ENCODE measurements at regions not wholly inside any gene's neighbourhood (a gene's known extent, or its start where the extent isn't known, plus 50 kb on each side); places are given as distances from the start of the nearest gene placed in this dataset.

GRCh38 chr3:118466795-118467330, 567.8 kb downstream of the IGSF11 start:
- ATAC-seq (ENCODE audit: insufficient read depth, low FRiP score) (no peak), DNase-seq (no peak)
- TF ChIP-seq, protein P1, sequence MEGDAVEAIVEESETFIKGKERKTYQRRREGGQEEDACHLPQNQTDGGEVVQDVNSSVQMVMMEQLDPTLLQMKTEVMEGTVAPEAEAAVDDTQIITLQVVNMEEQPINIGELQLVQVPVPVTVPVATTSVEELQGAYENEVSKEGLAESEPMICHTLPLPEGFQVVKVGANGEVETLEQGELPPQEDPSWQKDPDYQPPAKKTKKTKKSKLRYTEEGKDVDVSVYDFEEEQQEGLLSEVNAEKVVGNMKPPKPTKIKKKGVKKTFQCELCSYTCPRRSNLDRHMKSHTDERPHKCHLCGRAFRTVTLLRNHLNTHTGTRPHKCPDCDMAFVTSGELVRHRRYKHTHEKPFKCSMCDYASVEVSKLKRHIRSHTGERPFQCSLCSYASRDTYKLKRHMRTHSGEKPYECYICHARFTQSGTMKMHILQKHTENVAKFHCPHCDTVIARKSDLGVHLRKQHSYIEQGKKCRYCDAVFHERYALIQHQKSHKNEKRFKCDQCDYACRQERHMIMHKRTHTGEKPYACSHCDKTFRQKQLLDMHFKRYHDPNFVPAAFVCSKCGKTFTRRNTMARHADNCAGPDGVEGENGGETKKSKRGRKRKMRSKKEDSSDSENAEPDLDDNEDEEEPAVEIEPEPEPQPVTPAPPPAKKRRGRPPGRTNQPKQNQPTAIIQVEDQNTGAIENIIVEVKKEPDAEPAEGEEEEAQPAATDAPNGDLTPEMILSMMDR (IDR thresholded peaks at IDR 0.05; ENCODE audit: control extremely low read depth, extremely low read depth): no peak
- Histone ChIP-seq H3K4me3 (no peak overlapping the region), H3K4me1 (ENCODE audit: control insufficient read depth in 5 of 5, insufficient read depth in 5 of 5, low read length in 5 of 5) (no peaks in the 10 kb centered on the region), H3K27ac (ENCODE audit: low read depth in 1 of 2, low read length in 1 of 2) (no peak overlapping the region), H3K9me3 (ENCODE audit: control insufficient read depth in 4 of 4, insufficient read depth in 3 of 4, low read length in 3 of 4) (peaks cover 0 to 2% (median 0%) of the 10 kb centered on the region in 4 donors), H3K9ac (ENCODE audit: insufficient read depth in 1 of 2, low read length in 2 of 2) (no peak overlapping the region), H3K27me3 (ENCODE audit: control insufficient read depth in 3 of 3, insufficient read depth in 3 of 3, low read length in 2 of 3) (no peaks in the 10 kb centered on the region), H3K36me3 (ENCODE audit: control insufficient read depth in 4 of 4, insufficient read depth in 4 of 4, low read length in 4 of 4) (no peaks in the 10 kb centered on the region)
- WGBS, 2 donors: 79 to 90% methylated on average over 2 of the region's 2 CpGs

- TF ChIP-seq, protein P1 (IDR thresholded peaks at IDR 0.05; ENCODE audit: control extremely low read depth, extremely low read depth): no peak
- peaks cover 0 to 2% (median 0%) of the 10 kb centered on the region in 4 donors for H3K9me3 ChIP-seq (ENCODE audit: control insufficient read depth in 4 of 4, insufficient read depth in 3 of 4, low read length in 3 of 4)
- H3K36me3 ChIP-seq (ENCODE audit: control insufficient read depth in 4 of 4, insufficient read depth in 4 of 4, low read length in 4 of 4): no peaks in the 10 kb centered on the region
- H3K4me1 ChIP-seq (ENCODE audit: control insufficient read depth in 5 of 5, insufficient read depth in 5 of 5, low read length in 5 of 5): no peaks in the 10 kb centered on the region
- H3K4me3 ChIP-seq: no peak overlapping the region
- no peaks in the 10 kb centered on the region for H3K27me3 ChIP-seq (ENCODE audit: control insufficient read depth in 3 of 3, insufficient read depth in 3 of 3, low read length in 2 of 3)
- no peak for DNase-seq
- H3K9ac ChIP-seq (ENCODE audit: insufficient read depth in 1 of 2, low read length in 2 of 2): no peak overlapping the region
- no peak overlapping the region for H3K27ac ChIP-seq (ENCODE audit: low read depth in 1 of 2, low read length in 1 of 2)
- no peak for ATAC-seq (ENCODE audit: insufficient read depth, low FRiP score)
These were observed 565.8 kb downstream of the IGSF11 start for GRCh38 chr3:118468801-118469200.

DNA sequence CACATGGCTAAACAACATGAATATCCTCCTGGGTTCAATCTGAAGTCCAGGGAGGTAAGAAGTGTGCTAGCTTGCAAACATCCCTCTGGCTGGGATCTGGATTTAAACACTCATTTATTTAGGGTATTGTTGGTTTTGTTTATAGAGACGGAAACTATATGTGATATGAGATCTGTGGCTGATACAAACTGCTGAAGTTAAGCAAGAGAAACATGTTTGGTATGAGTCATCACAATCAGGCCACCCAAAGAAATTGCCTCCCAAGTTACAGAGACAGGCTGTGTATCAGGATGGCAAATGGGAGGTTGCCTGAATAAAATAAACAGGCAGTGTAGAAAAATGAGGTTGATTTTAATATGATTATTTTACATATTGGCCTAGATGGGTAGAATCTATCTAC, 562.1 kb downstream of the IGSF11 start:
- peak in 2 of 3 donors; percentile 49 to 71 for DNase-seq
- no peaks in the 10 kb centered on the region for H3K27me3 ChIP-seq (ENCODE audit: control insufficient read depth in 3 of 3, insufficient read depth in 3 of 3, low read length in 2 of 3)
- no peaks in the 10 kb centered on the region for H3K4me1 ChIP-seq (ENCODE audit: control insufficient read depth in 5 of 5, insufficient read depth in 5 of 5, low read length in 5 of 5)
- no peak overlapping the region for H3K9ac ChIP-seq (ENCODE audit: insufficient read depth in 1 of 2, low read length in 2 of 2)
- no peak for ATAC-seq (ENCODE audit: insufficient read depth, low FRiP score)
- H3K36me3 ChIP-seq (ENCODE audit: control insufficient read depth in 4 of 4, insufficient read depth in 4 of 4, low read length in 4 of 4): no peaks in the 10 kb centered on the region
- TF ChIP-seq, protein P1 (IDR thresholded peaks at IDR 0.05; ENCODE audit: control extremely low read depth, extremely low read depth): no peak
- H3K4me3 ChIP-seq: no peak overlapping the region
- H3K27ac ChIP-seq (ENCODE audit: low read depth in 1 of 2, low read length in 1 of 2): no peak overlapping the region
- no peaks in the 10 kb centered on the region for H3K9me3 ChIP-seq (ENCODE audit: control insufficient read depth in 4 of 4, insufficient read depth in 3 of 4, low read length in 3 of 4)
- WGBS, 2 donors: 66 to 69% methylated on average over 1 of the region's 1 CpG

DNA sequence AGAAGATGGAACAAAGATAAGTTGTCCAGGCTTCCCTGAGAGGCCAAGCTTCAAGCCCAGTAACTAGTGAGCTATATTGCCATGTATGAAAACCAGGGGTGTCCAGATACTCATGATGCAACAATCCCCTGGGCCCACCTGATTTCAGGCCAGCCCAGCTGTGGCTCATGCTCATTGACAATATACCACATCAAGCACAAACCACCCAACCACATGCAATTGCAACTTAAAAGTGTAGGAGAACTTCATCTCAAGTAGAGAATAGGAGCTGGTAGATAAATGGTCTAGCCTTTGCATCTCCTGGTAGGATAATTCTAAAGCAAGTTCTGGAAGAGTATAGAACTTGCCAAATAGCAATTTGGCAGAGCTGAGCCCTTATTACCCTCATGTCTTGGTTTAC, 561.3 kb downstream of the IGSF11 start:
- TF ChIP-seq, protein P1 (IDR thresholded peaks at IDR 0.05; ENCODE audit: control extremely low read depth, extremely low read depth): no peak
- no peaks in the 10 kb centered on the region for H3K27me3 ChIP-seq (ENCODE audit: control insufficient read depth in 3 of 3, insufficient read depth in 3 of 3, low read length in 2 of 3)
- H3K4me1 ChIP-seq (ENCODE audit: control insufficient read depth in 5 of 5, insufficient read depth in 5 of 5, low read length in 5 of 5): no peaks in the 10 kb centered on the region
- no peak for DNase-seq
- H3K9me3 ChIP-seq (ENCODE audit: control insufficient read depth in 4 of 4, insufficient read depth in 3 of 4, low read length in 3 of 4): no peaks in the 10 kb centered on the region
- no peak overlapping the region for H3K4me3 ChIP-seq
- H3K27ac ChIP-seq (ENCODE audit: low read depth in 1 of 2, low read length in 1 of 2): no peak overlapping the region
- no peaks in the 10 kb centered on the region for H3K36me3 ChIP-seq (ENCODE audit: control insufficient read depth in 4 of 4, insufficient read depth in 4 of 4, low read length in 4 of 4)
- H3K9ac ChIP-seq (ENCODE audit: insufficient read depth in 1 of 2, low read length in 2 of 2): no peak overlapping the region
- no peak for ATAC-seq (ENCODE audit: insufficient read depth, low FRiP score)
